CD4-positive, alpha-beta T cell treated with Interleukin-10 for 1 hour (primary cell): ENCODE measurements at regions not wholly inside any gene's neighbourhood (a gene's known extent, or its start where the extent isn't known, plus 50 kb on each side); places are given as distances from the start of the nearest gene placed in this dataset.
"Not testable (repeated sequence)": the region's sequence is repeated elsewhere in the genome, so short reads cannot be mapped to it uniquely, and the experiment has no call there.

Experiments used
- DNase-seq: peaks from one replicate; pipeline ENCODE4 v3.0.0-alpha.2; 2020

- no peak for DNase-seq
Observed at GRCh38 chr3:107939691-107940442, 151.0 kb downstream of the CD47 start.

GRCh38 chr3:107938143-107938542 is 152.7 kb downstream of the CD47 start:
- DNase-seq: peak; percentile 30

GRCh38 chr3:107934808-107935207 is 156.0 kb downstream of the CD47 start:
- no peak for DNase-seq

GRCh38 chr3:107933450-107933849 is 157.4 kb downstream of the CD47 start:
- DNase-seq: no peak

- DNase-seq: no peak
Observed at GRCh38 chr3:107931326-107931725, 159.5 kb downstream of the CD47 start.

- no peak for DNase-seq
Observed at GRCh38 chr3:107929088-107929487, 161.7 kb downstream of the CD47 start.

- peak; percentile 4 for DNase-seq
Observed at GRCh38 chr3:107928084-107928445, 162.8 kb downstream of the CD47 start.

GRCh38 chr3:107927361-107928083 is 163.3 kb downstream of the CD47 start:
- peak; percentile 65 for DNase-seq

- no peak for DNase-seq
Observed at GRCh38 chr3:107925851-107926250, 165.0 kb downstream of the CD47 start.

GRCh38 chr3:107921038-107921437 is 169.8 kb downstream of the CD47 start:
- DNase-seq: no peak

GRCh38 chr3:107920538-107920937 is 170.3 kb downstream of the CD47 start:
- no peak for DNase-seq

- no peak for DNase-seq
Observed at GRCh38 chr3:107919239-107919638, 171.6 kb downstream of the CD47 start.

GRCh38 chr3:107916171-107916570 is 174.7 kb downstream of the CD47 start:
- DNase-seq: no peak

- no peak for DNase-seq
Observed at GRCh38 chr3:107915706-107916105, 175.1 kb downstream of the CD47 start.

GRCh38 chr3:107913701-107914100 is 177.1 kb downstream of the CD47 start:
- DNase-seq: no peak

- no peak for DNase-seq
Observed at GRCh38 chr3:107911337-107912000, 179.4 kb downstream of the CD47 start.

- no peak for DNase-seq
Observed at GRCh38 chr3:107910713-107911259, 180.0 kb downstream of the CD47 start.

GRCh38 chr3:107909583-107909982 is 181.2 kb downstream of the CD47 start:
- not testable (repeated sequence) for DNase-seq

- no peak for DNase-seq
Observed at GRCh38 chr3:107907996-107908395, 182.8 kb downstream of the CD47 start.

- no peak for DNase-seq
Observed at GRCh38 chr3:107904536-107905066, 186.2 kb downstream of the CD47 start.

GRCh38 chr3:107899990-107900651 is 190.7 kb downstream of the CD47 start:
- no peak for DNase-seq

- DNase-seq: no peak
Observed at GRCh38 chr3:107897471-107898061, 193.3 kb downstream of the CD47 start.
